Panc1 (cell line): ENCODE measurements at regions not wholly inside any gene's neighbourhood (a gene's known extent, or its start where the extent isn't known, plus 50 kb on each side); places are given as distances from the start of the nearest gene placed in this dataset.

Experiments used
- CTCF ChIP-seq: fragments of 450-650 bp; IDR thresholded peaks from 2 replicates; pipeline ENCODE4 v1.5.1; 2017; ENCODE audit warnings: mild to moderate bottlenecking
- POLR2AphosphoS5 ChIP-seq: IDR thresholded peaks from 2 replicates; pipeline ENCODE4 v1.6.1; 2012; ENCODE audit warnings: mild to moderate bottlenecking, low read depth, low read length, moderate library complexity
- SIN3A ChIP-seq: IDR thresholded peaks from 2 replicates; pipeline ENCODE4 v1.6.1; 2012; ENCODE audit warnings: low read depth, mild to moderate bottlenecking, low read length, moderate library complexity, borderline replicate concordance; ENCODE audit not compliant: insufficient read depth

GRCh38 chr9:1875251-1875851 lies 139.8 kb upstream of the SMARCA2 start:
- TF ChIP-seq CTCF (no peak), POLR2AphosphoS5 (no peak), SIN3A (no peak)
